Kidney glomerular epithelial cell (primary cell): ENCODE measurements at regions not wholly inside any gene's neighbourhood (a gene's known extent, or its start where the extent isn't known, plus 50 kb on each side); places are given as distances from the start of the nearest gene placed in this dataset.

Experiments
- DNase-seq: peaks from one replicate; lab custom pipeline; 2025; lab: John Stamatoyannopoulos, UW

- peak; percentile 21 for DNase-seq
These were observed 374.6 kb upstream of the ARGLU1 start for GRCh38 chr13:106942563-106942962.

DNA sequence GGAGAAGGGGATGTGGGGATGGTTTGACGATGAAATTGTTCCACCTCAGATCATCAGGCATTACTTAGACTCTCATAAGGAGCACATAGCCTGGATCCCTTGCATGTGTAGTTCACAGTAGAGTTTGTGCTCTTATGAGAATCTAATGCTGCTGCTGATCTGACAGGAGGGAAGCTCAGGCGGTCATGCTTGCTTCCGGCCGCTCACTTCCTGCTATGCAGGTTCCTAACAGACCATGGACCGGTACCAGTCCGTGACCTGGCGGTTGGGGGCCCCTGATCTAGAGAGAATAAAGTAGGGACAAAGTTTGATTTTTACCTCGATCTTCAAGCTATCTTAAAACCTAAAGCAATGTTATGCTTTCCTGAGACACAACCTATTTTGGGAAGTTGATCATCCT is 373.8 kb upstream of the ARGLU1 start:
- no peak for DNase-seq

DNA sequence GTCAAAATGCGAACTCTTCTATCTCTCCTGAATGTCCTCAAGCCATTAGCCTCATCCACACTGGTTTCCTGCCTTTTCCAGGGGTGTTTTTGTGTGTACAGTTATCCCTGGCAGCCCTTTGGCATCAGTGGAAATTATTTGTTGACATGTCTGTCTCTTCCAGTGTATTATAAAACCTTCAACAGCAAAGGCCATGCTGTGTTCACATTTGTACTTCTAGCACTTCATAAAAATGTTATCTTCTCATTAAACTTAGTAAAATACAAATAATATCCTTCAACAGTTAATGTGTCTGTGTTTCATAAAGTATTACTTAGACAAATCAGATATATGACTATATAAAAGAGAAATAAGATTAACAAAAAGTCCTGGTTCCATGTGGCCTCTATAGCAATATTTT is 359.5 kb upstream of the ARGLU1 start:
- DNase-seq, result no peak

GRCh38 chr13:106922384-106922783 is 354.4 kb upstream of the ARGLU1 start:
- DNase-seq, result no peak

DNA sequence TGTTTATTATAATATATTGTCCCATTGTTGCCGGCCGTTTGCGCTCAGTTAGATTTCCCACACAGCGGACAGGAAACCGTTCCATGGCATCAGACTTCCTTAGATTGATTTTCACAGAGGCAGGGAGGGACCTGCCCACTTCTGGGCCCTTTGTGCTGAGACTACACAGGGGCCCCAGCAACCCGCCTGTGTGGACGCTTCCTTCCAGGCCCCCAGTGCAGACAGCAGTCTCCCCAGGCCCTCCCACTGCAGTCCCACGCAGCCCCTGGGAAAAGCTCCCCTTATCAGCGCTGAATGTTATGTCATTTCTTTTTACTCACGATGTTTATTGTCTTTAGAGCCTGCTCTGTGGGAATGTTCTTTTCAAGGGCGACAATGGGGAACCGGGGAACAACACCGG is 351.7 kb upstream of the ARGLU1 start:
- peak; percentile 6 for DNase-seq

GRCh38 chr13:106919133-106919532 is 351.2 kb upstream of the ARGLU1 start:
- no peak for DNase-seq

DNA sequence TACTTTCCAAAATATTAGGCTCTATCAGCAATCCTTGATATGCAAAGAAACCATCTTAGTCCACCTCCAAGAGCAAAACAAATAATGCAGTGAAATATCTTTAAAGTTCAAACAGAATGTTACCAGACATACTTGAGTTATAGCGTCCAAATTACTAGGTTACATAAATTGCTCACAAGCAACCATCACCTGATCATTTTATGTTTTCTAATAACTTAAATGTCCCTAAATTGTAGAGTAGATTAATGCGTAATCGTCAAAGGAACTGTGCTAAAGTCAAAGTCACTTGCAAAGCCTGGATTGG is 350.6 kb upstream of the ARGLU1 start:
- DNase-seq, result no peak

DNA sequence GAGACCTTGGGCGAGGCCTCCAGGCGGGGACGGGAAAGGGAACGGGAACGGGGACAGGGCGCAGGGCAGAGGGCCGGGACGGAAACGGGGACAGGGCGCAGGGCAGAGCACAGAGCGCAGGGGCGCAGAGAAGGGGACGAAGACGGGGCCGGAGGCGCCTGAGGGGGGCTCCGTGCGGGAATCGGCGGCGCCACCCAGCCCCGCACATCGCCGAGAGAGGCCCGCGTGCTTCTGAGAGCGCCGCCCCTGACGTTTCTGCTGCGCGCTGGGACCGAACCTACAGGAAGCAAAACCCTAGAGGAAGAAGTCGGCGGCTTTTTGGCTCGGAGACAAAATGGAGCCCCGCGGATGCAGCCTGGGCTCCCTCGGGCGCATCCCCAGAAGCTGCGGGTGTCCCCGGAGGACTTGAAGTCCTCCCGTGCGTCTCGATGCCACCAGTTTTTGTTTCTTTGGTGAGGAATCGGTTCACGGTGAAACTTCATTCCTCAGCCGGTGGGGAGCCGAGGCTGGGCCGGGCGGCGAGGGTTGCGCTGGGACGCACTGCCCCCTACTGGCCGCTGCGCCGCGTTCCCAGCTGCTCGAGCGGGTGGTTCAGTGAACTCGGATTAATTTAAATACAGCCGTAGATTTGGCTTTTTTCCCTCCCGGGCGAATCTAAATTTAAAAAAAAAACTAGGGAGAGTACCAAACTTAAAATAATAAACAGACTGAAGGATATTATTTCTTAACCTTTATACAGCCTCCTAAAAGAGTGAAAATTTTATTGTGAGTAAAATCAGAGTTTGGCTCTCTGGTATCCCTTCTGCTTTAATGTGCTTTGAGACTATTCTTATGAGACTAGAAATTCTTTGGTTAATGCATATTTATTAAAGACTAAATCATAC is 350.0 kb upstream of the ARGLU1 start:
- DNase-seq, result peak; percentile 73

DNA sequence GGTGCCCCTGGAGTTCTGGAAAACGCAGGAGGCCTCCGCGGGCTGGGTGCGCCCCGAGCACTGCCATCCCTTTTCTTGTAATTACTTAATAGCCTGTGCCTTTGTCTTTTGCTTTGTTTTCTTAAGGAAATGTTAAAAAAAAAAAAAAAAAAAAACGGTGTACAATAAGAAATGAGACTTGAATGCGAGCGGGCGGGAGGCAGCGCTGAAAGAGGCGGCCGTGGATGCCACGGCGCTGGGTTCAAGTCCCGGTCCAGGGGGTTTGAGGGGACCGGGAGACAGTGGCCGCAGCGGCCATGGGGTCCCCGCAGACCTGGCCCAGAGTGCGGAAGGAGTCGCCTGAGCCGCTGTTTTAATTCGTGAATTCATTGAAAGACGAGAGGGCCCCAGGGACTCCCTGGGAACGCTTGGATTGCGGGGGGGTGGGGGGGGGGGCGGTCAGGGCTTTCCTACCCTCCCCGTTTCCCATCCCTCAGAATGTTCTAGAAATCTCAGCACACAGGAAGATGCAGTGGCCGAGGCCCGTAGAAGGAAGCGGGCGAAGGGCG is 349.2 kb upstream of the ARGLU1 start:
- no peak for DNase-seq

GRCh38 chr13:106916329-106916976 is 348.5 kb upstream of the ARGLU1 start:
- no peak for DNase-seq

DNA sequence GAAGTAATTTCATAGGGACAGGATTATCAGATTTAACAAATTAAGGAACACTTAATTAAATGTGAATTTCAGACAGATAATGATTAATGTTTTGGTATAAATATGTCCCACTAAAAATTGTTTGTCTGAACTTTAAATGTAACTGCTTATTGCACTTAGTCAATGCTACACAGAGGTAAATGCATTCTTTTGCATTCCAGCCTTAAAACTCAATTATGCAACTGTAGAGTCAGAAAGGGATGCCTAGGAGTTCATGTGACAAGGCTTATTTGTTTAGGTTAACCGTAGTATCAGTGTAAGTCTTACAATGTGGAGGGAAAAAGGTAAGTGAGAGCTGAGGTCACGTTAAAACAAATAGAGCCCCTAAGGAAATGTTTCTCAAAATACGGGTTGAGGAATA is 347.2 kb upstream of the ARGLU1 start:
- DNase-seq, result no peak

DNA sequence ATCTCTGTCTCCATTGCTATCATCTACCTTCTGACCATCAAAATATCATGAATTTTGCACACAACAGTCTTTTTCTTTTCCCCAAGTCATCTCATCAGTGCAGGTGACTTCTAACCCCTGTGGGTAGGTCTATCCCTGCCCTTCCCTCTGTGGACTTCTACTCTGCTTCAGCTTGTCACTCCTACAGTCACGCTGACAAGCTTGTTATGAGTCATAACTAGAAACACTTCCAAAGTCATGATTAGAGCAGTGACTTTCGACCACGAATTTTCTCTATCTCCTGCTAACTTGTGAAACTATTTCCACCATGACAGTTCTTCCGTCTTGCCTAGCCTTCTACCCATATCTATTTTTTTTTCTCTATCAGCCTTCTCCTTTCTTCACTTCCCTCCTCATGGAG is 343.7 kb upstream of the ARGLU1 start:
- no peak for DNase-seq

DNA sequence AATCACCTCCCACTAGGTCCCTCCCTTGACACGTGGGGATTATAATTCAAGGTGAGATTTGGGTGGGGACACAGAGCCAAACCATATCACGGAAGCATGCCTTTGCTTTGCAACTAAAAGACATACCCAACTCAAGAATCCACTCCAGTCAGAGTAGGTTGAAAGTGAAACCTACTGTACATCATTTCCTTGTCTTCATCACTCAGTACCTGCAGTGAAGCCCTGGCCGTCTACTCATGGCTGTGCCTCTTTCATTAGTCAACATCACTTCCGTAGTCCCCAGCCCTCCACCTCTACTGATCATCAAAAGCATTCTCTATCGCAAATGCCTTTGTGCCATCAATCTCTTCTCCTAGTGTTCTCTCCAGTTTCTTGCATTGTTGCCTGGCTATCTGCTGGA is 343.1 kb upstream of the ARGLU1 start:
- DNase-seq, result no peak

DNA sequence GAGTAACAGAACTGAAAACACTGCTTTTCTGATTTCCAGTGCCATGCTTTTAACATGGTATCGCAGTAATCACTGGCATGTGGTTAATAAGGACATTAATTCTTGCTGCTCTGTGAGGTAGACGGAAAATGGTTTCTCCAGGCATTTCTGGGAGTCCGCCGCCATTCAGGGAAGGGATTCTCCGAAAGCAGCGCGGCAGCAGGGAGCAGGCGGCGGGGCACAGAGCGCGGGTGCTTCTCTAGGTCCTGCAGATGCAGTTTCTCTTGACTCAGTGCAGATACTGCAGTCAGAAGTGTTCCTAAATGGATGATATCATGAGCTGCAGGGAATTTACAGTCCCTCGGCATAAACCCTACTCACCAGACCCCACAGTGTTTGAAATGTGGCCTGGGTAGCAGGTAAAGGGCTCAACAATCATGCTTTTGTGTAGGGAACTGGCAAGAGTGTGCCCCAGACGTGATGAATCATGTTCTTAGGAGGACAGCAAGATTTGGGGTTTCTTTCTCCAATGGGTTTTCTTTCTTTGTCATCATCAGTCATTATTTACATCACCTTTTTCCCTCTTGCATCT is 338.6 kb upstream of the ARGLU1 start:
- DNase-seq, result no peak

- peak; percentile 4 for DNase-seq
These were observed 337.6 kb upstream of the ARGLU1 start for GRCh38 chr13:106905380-106906162.

- DNase-seq, result no peak
These were observed 331.5 kb upstream of the ARGLU1 start for GRCh38 chr13:106899442-106899841.

DNA sequence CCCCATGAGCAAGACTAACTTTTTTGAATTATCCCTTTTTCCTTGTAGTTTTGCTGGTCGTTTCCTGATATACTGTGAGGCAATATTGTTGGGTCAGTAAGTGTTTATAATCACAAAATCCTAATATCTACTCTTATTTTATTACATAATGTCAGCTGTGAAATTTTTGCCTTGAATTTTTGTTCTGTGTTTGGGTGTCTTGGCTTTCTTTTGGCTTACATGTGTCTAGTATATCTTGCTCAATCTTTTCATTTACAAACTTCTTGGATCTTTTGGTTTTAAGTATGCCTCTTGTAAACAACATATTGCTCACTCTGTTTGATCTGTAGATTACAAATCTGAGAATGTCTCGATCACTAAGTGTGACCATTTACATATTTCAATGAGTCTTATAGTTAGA is 330.3 kb upstream of the ARGLU1 start:
- DNase-seq, result no peak

- no peak for DNase-seq
These were observed 320.2 kb upstream of the ARGLU1 start for GRCh38 chr13:106888148-106888547.

DNA sequence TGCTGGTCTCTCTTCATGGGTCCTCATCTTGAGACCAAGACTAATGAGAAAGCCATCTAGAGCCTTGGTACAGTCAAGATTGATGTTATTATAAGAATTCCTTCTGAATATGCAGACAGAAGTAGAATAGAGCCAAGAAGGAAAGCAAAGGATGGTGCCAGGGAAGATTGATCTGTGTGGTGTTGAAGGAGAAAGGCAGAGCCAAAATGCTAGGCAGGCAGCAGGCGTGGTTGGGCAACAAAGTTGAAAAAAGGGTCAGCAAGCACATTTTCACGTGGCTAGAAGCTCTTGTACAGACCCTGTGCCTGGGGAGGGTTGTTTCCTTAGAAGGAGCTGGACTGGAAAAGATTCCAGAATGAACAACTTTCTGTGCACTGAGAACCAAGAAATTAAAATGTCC is 319.7 kb upstream of the ARGLU1 start:
- DNase-seq, result no peak

GRCh38 chr13:106883976-106884375 is 316.0 kb upstream of the ARGLU1 start:
- DNase-seq, result no peak

- DNase-seq, result no peak
These were observed 314.3 kb upstream of the ARGLU1 start for GRCh38 chr13:106882246-106882645.

GRCh38 chr13:106879806-106880205 is 311.9 kb upstream of the ARGLU1 start:
- no peak for DNase-seq
